GM18499 (cell line): ENCODE measurements at regions not wholly inside any gene's neighbourhood (a gene's known extent, or its start where the extent isn't known, plus 50 kb on each side); places are given as distances from the start of the nearest gene placed in this dataset.

Experiments used
- ATAC-seq: cut with Tn5 transposase; IDR thresholded peaks from one replicate; pipeline ENCODE4 v1.9.1; 2021; ENCODE audit warnings: moderate number of reproducible peaks; ENCODE audit not compliant: insufficient read depth, unreplicated experiment

DNA sequence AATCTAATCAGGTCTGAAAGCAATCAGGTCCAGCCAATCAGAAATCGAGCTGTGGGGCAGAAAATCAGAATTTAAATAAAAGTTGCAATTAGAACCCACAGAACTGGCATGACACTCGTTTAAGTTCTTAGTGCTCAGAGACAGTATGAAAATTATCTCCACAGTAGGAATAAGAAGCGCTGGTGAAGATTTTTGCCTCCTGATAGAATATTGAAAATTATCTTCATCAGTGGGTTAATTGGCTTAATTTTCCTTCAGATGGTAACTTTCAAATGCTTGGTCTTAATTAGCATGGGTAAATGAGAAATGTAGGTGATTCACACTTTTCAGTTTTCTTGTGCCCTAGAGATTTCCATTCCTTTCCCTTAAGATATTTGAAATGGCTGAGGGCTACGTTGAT is 109.1 kb upstream of the MDFIC2 start:
- ATAC-seq = no peak

DNA sequence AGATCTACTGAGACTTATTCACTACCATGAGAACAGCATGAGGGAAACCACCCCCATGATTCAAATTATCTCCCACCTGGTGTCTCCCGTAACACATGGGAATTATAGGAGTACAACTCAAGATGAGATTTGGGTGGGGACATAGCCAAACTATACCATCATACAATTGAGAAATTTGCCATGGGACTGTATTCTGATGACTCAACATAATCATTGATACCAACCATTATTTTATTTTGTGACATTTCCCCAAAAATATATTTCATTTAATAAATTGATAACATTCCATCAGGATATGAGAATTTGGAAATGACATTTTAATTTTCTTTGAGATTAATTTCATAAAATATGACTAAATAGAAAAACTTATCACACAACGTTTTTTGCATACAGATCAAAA is 96.6 kb upstream of the MDFIC2 start:
- ATAC-seq = no peak

DNA sequence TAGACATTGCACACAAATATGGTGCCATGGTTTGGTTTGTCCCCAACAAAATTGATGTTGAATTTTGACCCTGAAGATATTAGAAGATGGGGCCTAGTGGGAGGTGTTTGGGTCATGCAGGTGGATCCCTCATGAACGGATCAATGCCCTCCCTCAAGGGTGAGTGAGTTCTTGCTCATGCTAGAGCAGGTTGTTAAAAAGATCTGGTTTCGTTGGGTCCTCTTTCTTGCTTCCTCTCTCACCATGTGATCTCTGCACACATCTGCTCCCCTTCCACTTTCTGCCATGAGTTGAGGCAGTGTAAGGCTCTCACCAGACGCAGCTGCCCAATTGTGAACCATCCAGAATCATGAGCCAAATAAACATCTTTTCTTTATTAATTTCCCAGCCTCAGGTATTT is 87.8 kb upstream of the MDFIC2 start:
- ATAC-seq = peak; percentile 80

DNA sequence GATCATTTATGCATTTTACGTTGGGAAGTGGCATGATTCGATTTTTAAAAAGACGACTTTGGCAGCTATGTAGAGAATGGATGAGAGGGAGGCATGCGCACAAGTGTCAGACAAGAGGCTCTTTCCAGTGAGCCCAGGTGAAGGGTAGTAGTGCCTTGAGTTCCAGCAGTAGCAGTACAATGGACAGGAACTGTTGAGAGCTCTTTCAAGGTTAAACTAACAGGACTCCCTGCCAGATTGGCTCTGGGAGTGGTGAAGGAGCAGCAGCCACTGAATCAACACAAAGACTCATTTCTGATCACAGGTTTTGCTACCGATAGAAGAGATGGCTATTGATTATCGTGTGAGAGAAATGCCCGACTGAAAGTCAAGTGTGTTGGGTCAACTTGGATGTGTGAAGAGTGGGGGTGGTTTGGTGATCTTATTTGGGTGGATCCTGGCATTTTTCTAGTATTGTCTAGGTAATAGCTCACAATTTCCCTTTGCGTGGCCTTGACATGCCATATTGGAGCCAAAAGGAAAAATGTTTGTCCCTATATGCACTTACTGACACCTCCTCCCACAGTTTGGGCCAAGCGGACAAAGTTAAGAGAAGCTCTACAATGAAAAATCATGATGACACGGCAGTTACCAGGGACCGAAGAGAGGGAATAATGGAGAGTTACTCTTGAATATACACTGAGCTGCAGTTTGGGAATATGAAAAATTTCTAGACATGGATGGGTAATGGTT is 81.6 kb upstream of the MDFIC2 start:
- no peak for ATAC-seq

DNA sequence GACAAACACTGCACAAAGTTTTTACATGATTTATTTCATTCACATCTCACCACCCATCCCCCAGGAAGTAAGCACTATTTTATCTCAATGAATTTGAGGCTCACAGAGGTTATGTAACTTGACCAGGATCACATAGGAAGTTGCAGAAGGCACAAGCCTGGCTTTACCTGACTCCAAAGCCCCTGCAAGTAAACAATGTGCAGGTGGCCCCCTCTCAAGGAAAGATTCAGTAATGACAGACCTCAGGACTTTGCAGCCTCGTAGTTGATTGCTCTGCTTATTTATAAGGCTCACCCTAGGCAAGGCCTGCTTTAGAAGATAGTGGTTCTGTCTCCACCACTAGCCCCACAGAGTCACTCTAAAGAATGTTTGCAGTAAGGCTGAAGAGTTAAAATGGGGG is 79.8 kb upstream of the MDFIC2 start:
- ATAC-seq = no peak

DNA sequence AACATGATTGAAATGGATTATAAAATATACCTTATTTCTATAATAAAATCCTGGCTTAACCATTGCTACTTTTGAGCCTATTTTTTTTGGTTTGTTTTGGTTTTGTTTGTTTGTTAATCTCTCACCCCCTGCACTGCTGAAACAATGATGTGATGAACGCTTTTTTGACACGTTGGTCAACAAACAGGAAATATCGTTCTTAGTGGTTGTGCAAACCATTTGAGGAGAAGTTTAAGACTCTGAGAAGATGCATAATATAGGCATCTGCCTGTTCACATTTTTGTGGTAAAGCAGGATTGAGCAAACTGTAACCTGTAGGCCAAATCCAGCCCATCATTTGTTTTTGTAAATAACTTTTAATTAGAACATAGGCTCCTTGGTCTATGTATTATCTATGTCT is 75.5 kb upstream of the MDFIC2 start:
- no peak for ATAC-seq

DNA sequence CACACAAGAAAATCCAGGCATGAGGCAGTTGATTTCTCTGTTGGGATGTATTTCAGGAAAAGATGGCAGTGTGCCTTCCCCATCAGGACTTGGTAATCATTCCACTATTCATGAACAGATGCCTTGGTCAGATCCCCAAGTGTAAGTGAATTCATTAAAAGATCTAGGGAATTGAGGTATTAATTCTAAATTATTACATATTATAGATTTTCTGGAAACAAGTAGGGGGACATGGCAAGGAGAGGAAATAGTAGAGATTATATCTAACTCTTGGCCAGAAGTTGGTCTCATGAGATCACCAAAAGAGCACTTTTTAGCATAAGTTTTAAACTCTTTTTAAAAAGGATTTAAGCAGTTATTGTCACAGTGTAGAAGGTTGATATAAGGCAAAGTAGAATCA is 74.4 kb upstream of the MDFIC2 start:
- no peak for ATAC-seq

DNA sequence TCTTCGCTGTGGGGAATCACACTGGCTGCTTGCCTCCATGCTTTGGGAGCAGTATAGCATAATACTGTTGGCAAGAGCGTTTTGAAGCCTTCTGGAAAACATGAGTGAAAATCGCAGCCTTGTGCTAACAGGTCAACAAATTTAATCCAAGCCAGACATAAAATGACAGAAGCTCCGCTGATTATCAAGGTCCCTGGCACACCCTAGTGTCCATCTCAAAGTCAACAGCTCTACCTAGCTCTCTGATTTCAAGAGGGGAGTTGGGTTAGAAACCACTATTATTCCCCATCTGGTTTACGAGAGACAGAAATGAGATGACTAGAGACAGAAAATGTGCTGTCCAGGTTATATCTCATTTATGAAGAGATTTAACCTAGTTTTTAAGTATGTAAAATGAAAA is 73.6 kb upstream of the MDFIC2 start:
- no peak for ATAC-seq

DNA sequence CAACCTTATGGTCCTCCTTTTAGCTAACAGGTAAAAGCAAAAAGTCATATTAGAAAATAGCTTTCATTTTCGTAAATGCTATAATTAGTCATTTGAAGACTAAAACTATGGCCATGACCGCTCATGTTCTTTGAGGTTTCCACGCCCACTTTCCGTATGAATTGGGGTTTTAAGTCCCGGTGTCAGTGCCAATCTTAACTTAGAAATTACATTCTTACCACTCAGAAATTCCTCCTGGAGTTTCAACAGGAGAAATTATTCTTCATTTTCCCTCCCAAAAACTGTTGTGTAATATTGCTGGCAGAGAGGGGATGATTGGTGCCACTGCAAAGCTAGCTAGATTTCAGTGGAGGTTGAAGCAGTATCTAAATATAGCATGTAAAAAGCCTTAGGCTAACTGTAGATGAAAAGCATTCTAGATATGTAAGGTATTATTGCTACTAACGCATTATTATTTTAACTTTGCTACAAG is 71.0 kb upstream of the MDFIC2 start:
- peak; percentile 93 for ATAC-seq

DNA sequence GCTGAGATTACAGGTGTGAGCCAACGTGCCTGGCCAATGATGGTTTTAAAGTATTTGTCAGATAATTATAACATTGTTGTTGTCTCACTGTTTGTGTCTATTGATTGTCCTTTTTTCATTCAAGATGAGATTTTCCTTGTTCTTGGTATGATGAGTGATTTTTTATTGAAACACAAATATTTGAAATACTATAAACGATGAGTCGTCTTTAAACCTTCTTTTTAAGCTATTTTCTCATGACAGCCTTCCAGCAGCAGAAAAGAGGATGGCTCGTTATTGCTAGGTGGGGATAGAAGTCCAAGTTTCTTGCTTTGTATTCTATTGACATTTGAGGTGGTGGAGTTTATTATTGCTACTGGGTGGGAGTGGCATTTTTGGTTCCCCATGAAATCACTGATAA is 61.7 kb upstream of the MDFIC2 start:
- no peak for ATAC-seq
